ENCODE measurements at regions not wholly inside any gene's neighbourhood (a gene's known extent, or its start where the extent isn't known, plus 50 kb on each side); places are given as distances from the start of the nearest gene placed in this dataset.
"Not testable (repeated sequence)": the region's sequence is repeated elsewhere in the genome, so short reads cannot be mapped to it uniquely, and the experiment has no call there.

GRCh38 chr5:92179651-92180050 is 796.5 kb upstream of the ARRDC3 start:
- no peak for DNase-seq (ENCODE audit: low spot score)

DNA sequence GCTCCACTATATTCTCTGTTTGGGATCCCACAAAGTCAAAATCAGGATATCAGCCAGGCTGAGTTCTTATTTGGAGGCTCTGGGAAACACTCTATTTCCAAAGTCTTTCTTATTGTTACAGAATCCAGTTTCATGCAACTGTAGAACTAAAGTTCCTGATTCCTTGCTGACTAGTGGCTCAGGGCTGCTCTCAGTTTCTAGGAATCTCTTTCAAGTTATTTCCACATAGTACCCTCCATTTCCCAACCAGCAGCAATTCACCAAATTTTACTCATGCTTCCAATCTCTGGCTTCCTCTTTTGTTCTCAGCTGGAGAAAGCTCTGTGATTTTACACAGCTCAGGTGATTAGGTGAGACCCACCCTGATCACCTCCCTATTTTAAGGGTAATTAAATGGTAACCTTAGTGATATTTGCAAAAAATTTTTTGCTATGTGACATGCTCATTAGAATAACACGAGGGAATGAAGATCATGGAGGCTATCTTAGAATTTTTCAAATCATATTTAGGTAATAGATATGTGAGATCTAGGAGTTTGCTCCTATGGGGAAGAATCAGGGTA is 794.9 kb upstream of the ARRDC3 start:
- DNase-seq (ENCODE audit: low spot score): no peak

GRCh38 chr5:92163906-92164305 is 780.8 kb upstream of the ARRDC3 start:
- DNase-seq (ENCODE audit: low spot score): no peak

DNA sequence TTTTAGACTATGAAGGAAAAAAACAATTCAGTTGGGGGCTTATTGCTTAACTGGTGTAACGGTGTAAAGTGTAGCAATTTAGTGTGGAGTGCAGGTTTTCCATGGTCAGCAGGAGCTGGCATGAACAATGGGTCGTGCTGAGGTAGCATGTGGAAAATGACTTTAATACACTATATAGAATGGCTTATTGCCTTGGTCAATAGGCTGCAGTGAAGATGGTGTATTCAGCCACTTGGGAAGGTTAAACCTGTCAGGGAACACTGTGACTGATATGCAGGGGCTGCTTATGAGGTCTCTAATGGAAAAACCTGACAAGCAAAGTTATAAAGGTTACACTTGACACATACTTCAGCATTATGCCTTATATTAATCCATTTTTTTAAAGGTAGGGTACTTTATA is 764.7 kb upstream of the ARRDC3 start:
- DNase-seq (ENCODE audit: low spot score): no peak

GRCh38 chr5:92147266-92147665 is 764.1 kb upstream of the ARRDC3 start:
- DNase-seq (ENCODE audit: low spot score): no peak

DNA sequence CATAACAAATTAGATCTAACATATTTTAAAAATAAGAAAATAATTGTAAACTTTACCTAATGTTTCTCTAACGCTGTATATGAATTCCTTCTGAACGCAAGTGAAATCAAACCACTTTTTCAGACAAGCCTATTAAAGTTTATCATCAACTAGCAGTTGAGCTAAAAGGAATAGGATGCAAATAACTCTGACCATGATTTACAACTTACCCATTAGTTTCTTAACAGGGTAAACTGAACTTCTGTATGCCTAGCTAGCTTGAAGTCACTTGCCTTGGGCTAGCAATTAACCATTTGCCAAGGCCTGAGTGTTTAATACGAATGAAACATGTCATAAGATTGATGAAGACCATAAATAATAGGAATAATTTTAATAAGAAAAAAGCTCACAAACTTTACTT is 762.7 kb upstream of the ARRDC3 start:
- DNase-seq (ENCODE audit: low spot score): no peak

GRCh38 chr5:92144824-92145223 is 761.7 kb upstream of the ARRDC3 start:
- DNase-seq (ENCODE audit: low spot score): no peak

DNA sequence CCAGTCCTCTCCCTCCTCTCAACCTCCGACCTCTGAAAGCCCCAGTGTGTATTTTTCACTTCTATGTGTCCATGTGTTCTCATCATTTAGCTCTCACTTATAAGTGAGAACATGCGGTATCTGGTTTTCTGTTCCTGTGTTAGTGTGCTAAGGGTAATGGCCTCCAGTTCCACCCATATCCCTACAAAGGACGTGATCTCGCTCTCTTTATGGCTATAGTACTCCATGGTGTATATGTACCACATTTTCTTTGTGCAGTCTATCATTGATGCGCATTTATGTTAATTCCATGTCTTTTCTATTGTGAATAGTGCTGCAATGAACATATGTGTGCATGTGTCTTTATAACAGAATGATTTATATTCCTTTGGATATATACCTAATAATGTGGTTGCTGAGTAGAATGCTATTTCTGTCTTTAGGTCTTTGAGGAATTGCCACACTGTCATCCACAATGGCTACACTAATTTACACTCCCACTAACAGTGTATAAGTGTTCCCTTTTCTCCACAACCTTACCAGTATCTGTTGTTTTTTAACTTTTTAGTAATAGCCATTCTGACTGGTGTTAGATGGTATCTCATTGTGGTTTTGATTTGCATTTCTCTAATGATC is 749.3 kb upstream of the ARRDC3 start:
- DNase-seq (ENCODE audit: low spot score): not testable (repeated sequence)

DNA sequence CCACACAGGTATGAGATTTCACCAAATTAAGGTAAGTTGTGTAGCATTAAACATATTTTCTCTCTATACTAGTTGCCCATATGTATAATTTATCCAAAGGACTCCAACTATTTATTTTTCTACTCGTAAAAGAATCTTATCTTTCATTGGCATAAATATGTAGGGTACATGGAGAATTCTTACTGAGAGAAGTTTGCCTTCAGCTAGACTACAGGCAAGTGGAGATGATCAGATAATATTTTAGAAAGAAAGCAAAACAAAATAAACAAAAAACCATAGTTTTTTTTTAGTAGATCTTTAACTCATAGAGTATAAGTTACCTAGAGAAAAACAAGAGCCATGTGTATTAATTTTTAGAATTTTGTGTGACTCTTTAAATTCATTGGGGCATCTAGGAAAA is 743.1 kb upstream of the ARRDC3 start:
- DNase-seq (ENCODE audit: low spot score): no peak

- no peak for DNase-seq (ENCODE audit: low spot score)
Measured at GRCh38 chr5:92119110-92119509, 736.0 kb upstream of the ARRDC3 start.

GRCh38 chr5:92106808-92107207 is 723.7 kb upstream of the ARRDC3 start:
- no peak for DNase-seq (ENCODE audit: low spot score)

- no peak for DNase-seq (ENCODE audit: low spot score)
Measured at GRCh38 chr5:92104126-92104525, 721.0 kb upstream of the ARRDC3 start.

- DNase-seq (ENCODE audit: low spot score): no peak
Measured at GRCh38 chr5:92102313-92102712, 719.2 kb upstream of the ARRDC3 start.

DNA sequence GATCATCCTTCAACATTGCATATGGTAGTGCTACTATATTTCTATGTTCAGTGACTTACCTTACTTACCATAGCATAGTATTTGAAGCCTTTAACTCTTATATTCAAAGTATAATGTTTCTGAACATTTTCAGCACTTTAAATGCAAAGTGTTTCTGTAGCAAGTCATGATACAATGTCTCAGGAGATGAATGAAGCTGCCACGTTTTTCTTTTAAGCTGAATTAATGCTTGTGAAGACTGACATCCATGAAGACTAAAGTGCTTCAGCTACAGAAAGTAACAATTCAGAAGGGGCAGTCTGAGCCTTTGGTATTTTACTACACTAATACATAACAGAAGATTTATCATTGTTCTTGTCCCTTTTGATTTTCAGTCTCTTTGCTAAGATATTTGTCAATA is 709.1 kb upstream of the ARRDC3 start:
- no peak for DNase-seq (ENCODE audit: low spot score)

DNA sequence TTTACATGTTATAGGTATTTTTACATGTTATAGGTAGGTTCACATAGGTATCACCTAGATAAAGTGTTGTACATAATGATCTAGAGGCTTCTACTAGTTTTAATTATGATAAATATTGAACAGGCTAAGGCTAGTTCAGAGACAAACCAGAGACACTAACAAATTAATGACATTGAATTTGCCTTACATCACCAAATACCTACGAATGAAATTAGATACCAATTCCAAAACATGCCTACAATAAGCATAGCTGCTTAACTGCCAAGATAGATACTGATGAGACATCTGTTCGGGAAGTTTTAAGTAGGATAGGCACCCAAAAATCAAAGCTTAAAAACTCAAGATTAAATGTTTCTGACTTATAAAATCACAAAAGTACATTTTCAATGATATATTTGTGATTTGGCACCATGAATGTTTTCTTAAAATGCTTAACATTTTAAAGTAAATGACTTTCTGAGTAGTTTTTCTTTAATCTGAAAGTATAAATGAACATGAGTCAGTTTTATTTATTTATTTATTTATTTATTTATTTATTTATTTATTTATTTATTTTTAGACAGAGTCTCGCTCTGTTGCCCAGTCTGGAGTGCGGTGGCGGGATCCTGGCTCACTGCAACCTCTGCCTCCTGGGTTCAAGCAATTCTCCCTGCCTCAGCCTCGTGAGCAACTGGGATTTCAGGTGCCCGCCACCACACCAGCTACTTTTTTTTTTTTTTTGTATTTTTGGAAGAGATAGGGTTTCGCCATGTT is 703.1 kb upstream of the ARRDC3 start:
- DNase-seq (ENCODE audit: low spot score): no peak

- DNase-seq (ENCODE audit: low spot score): no peak
Measured at GRCh38 chr5:92081958-92082712, 699.0 kb upstream of the ARRDC3 start.

DNA sequence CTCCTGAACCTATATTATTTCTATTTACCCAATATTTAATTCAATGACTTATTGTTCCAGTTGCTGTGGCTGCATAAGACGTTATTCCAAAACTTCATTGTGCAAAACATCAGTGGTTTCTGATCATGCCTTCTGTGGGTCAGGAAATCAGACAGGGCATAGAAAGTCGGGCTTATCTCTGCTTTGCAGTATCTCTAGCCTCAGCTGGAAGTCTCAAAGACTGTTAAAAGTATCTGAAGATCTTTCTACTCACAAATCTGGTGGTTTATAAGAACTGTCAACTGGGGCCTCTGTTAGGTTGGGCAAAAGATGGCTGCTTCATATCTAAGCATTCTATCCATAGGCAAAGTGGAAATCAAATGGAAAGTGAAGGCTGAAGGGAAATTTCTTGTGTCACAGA is 687.7 kb upstream of the ARRDC3 start:
- DNase-seq (ENCODE audit: low spot score): no peak

- DNase-seq (ENCODE audit: low spot score): no peak
Measured at GRCh38 chr5:92064993-92065392, 681.9 kb upstream of the ARRDC3 start.

GRCh38 chr5:92051741-92052140 is 668.6 kb upstream of the ARRDC3 start:
- DNase-seq (ENCODE audit: low spot score): no peak

DNA sequence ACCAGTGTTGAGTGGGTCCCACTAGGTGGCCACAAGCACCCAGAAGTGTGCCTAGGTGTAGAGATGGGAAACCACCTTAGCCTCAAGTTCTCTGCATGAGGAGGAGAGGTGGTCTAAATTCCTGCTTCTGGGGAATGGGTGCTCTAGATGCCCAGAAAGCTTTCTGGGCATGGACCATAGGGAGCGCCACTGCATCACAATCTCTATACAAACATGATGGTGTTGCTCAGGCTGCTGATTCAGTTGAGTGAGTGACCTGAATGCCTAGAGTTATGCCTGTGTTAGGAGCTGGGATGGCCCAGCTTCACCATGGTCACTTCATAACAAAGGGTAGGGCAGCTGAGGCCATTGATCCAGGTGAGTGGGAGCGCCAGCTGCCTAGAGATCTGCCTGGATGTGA is 667.9 kb upstream of the ARRDC3 start:
- no peak for DNase-seq (ENCODE audit: low spot score)

- DNase-seq (ENCODE audit: low spot score): no peak
Measured at GRCh38 chr5:92041911-92042660, 659.0 kb upstream of the ARRDC3 start.

GRCh38 chr5:92041206-92041605 is 658.1 kb upstream of the ARRDC3 start:
- no peak for DNase-seq (ENCODE audit: low spot score)

Measured in A172 (cell line).